ENCODE measurements at regions not wholly inside any gene's neighbourhood (a gene's known extent, or its start where the extent isn't known, plus 50 kb on each side); places are given as distances from the start of the nearest gene placed in this dataset.

DNA sequence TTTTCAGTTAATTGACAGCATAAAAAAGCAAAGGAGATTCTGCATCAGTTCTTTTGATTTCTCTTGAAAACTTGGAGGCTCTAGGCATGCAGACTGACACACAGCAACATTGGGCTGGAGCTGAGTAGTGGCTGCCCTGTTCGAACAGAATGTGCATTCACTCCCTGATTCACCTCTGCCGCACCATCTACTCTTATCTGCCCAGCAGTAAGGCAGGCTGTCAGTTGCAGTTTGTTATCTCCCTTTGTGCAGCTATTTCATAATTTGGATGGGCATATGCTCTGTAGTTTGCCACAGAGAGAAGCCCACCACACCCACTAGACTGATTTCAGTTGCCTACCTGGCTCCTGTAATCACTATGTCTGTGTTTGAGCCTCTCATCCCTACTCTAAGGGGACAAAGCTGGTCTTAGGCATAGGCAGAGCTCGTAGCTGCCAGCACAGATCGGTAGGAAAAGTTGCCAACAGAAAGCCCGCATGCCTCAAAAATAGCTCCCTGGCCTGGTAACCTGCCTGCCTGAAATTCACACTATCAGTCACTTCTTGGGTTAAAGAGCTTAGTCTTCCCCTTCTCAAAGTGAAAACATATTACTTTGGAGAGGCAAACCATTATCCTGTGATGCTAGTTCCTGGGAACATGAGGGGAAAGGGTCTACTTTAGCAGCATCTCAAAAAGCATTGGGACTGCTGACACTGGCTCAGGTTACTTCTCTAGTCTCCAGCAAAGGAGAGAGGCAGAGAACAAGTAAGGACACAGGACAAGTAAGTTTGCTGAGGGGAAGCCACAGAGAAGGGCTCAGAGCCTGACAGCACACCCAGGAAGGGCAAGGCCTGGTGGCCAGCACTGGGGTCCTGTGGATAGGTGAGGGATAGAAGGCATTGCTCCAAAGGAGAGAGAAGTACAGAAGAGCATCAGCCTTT is 75.9 kb upstream of the TMEM164 start:
- TF ChIP-seq, protein P1, sequence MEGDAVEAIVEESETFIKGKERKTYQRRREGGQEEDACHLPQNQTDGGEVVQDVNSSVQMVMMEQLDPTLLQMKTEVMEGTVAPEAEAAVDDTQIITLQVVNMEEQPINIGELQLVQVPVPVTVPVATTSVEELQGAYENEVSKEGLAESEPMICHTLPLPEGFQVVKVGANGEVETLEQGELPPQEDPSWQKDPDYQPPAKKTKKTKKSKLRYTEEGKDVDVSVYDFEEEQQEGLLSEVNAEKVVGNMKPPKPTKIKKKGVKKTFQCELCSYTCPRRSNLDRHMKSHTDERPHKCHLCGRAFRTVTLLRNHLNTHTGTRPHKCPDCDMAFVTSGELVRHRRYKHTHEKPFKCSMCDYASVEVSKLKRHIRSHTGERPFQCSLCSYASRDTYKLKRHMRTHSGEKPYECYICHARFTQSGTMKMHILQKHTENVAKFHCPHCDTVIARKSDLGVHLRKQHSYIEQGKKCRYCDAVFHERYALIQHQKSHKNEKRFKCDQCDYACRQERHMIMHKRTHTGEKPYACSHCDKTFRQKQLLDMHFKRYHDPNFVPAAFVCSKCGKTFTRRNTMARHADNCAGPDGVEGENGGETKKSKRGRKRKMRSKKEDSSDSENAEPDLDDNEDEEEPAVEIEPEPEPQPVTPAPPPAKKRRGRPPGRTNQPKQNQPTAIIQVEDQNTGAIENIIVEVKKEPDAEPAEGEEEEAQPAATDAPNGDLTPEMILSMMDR (conservative IDR thresholded peaks at IDR 0.05), result no peak
- TF ChIP-seq EZH2 (IDR thresholded peaks at IDR 0.05; ENCODE audit: low read depth), result no peak
